Keratinocyte (primary cell): ENCODE measurements at regions not wholly inside any gene's neighbourhood (a gene's known extent, or its start where the extent isn't known, plus 50 kb on each side); places are given as distances from the start of the nearest gene placed in this dataset.

ENCODE experiments used
- DNase-seq: peaks from one replicate; pipeline ENCODE4 v3.0.0-alpha.2; 2011; ENCODE audit warnings: low read depth, missing footprints, low spot score
- FAIRE-seq: peaks from 2 replicates; lab custom pipeline; 2011; peaks lifted over from hg19 to GRCh38; lab: Jason Lieb, UNC
- H2AFZ ChIP-seq: 2 replicates; pipeline ENCODE4 v1.6.0; 2012; ENCODE audit warnings: low read length, control low read depth, inconsistent platforms; ENCODE audit not compliant: control insufficient read depth
- H3K27ac ChIP-seq: 2 replicates; pipeline ENCODE4 v1.5.1; 2011; ENCODE audit warnings: low read length; ENCODE audit not compliant: control insufficient read depth, insufficient read depth
- H3K27me3 ChIP-seq: 3 replicates; pipeline ENCODE4 v1.6.0; 2011; ENCODE audit warnings: low read length; ENCODE audit not compliant: control insufficient read depth, insufficient read depth; ENCODE audit errors: extremely low read depth
- H3K36me3 ChIP-seq, 2 experiments: 2 replicates in 1 of 2; 3 replicates in 1 of 2; pipeline ENCODE4 v1.5.1; 2011; ENCODE audit warnings: low read length in 2 of 2, mild to moderate bottlenecking in 1 of 2; ENCODE audit not compliant: control insufficient read depth in 2 of 2, insufficient read depth in 2 of 2; ENCODE audit errors: extremely low read depth in 1 of 2
- H3K4me1 ChIP-seq: 3 replicates; pipeline ENCODE4 v1.5.1; 2011; ENCODE audit warnings: low read length; ENCODE audit not compliant: control insufficient read depth, insufficient read depth; ENCODE audit errors: extremely low read depth
- H3K4me2 ChIP-seq: 3 replicates; pipeline ENCODE4 v1.6.0; 2011; ENCODE audit warnings: low read depth, low read length; ENCODE audit not compliant: control insufficient read depth, insufficient read depth; ENCODE audit errors: extremely low read depth
- H3K4me3 ChIP-seq, 3 experiments: fragments of 200-600 bp in 1 of 3; sonication (generic) in 1 of 3; 2 replicates in 2 of 3; 3 replicates in 1 of 3; pipeline ENCODE4 v1.5.1; 2011 to 2016; ENCODE audit warnings: low read length in 3 of 3, mild to moderate bottlenecking in 3 of 3, control low read depth in 2 of 3, inconsistent platforms in 1 of 3, low read depth in 1 of 3, mixed read lengths in 1 of 3, mixed run types in 1 of 3, moderate library complexity in 1 of 3; ENCODE audit not compliant: control insufficient read depth in 2 of 3, insufficient read depth in 2 of 3; ENCODE audit errors: extremely low read depth in 1 of 3
- H3K79me2 ChIP-seq: 2 replicates; pipeline ENCODE4 v1.6.0; 2012; ENCODE audit warnings: low read length; ENCODE audit not compliant: control insufficient read depth, insufficient read depth
- H3K9ac ChIP-seq: 3 replicates; pipeline ENCODE4 v1.6.0; 2011; ENCODE audit warnings: low read length; ENCODE audit not compliant: control insufficient read depth, insufficient read depth; ENCODE audit errors: extremely low read depth
- H3K9me1 ChIP-seq: 3 replicates; pipeline ENCODE4 v1.6.0; 2011; ENCODE audit warnings: low read length; ENCODE audit not compliant: control insufficient read depth, insufficient read depth; ENCODE audit errors: extremely low read depth
- H3K9me3 ChIP-seq: 2 replicates; pipeline ENCODE4 v1.5.1; 2012; ENCODE audit warnings: low read depth, low read length; ENCODE audit not compliant: control insufficient read depth
- H4K20me1 ChIP-seq: 3 replicates; pipeline ENCODE4 v1.6.0; 2011; ENCODE audit warnings: low read length; ENCODE audit not compliant: control insufficient read depth, insufficient read depth; ENCODE audit errors: extremely low read depth
- EZH2 ChIP-seq: IDR thresholded peaks from one replicate; pipeline ENCODE4 v1.6.1; 2012; ENCODE audit warnings: inconsistent platforms, mild to moderate bottlenecking, low read length, moderate library complexity
- dilution Hi-C: fragments of 300-500 bp; cut with MboI; formaldehyde crosslinking; loops from one replicate; pipeline ENCODE4 v1.7.0; 2020; ENCODE audit warnings: low sequenced_read_pairs; ENCODE audit not compliant: extremely low pct_ligation_motif_present
- TF ChIP-seq, protein P1 (sequence below), 3 experiments: IDR thresholded peaks in 1 of 3; conservative IDR thresholded peaks in 1 of 3; optimal IDR thresholded peaks in 1 of 3; 2 replicates in 2 of 3; 3 replicates in 1 of 3; pipeline versions ENCODE3 to v1.5.1; 2011; ENCODE audit warnings: low read length in 3 of 3, mild to moderate bottlenecking in 3 of 3, moderate library complexity in 2 of 3, control low read depth in 1 of 3, inconsistent platforms in 1 of 3; ENCODE audit not compliant: insufficient read depth in 2 of 3; ENCODE audit errors: extremely low read depth in 1 of 3

GRCh38 chr6:44022671-44023352 lies 104.4 kb downstream of the MRPL14 start:
- no peak for TF ChIP-seq EZH2
- TF ChIP-seq, protein P1, sequence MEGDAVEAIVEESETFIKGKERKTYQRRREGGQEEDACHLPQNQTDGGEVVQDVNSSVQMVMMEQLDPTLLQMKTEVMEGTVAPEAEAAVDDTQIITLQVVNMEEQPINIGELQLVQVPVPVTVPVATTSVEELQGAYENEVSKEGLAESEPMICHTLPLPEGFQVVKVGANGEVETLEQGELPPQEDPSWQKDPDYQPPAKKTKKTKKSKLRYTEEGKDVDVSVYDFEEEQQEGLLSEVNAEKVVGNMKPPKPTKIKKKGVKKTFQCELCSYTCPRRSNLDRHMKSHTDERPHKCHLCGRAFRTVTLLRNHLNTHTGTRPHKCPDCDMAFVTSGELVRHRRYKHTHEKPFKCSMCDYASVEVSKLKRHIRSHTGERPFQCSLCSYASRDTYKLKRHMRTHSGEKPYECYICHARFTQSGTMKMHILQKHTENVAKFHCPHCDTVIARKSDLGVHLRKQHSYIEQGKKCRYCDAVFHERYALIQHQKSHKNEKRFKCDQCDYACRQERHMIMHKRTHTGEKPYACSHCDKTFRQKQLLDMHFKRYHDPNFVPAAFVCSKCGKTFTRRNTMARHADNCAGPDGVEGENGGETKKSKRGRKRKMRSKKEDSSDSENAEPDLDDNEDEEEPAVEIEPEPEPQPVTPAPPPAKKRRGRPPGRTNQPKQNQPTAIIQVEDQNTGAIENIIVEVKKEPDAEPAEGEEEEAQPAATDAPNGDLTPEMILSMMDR (optimal IDR thresholded peaks at IDR 0.05 in 1 of 3, IDR thresholded peaks at IDR 0.05 in 1 of 3, conservative IDR thresholded peaks at IDR 0.05 in 1 of 3; ENCODE audit: extremely low read depth in 1 of 3, insufficient read depth in 2 of 3, low read length in 3 of 3) = no peak
- no peak for DNase-seq
- no peak overlapping the region for H3K4me3 ChIP-seq
- no peak overlapping the region for H3K9ac ChIP-seq
- dilution Hi-C loops = no loop called here
- no peaks in the 10 kb centered on the region for H3K36me3 ChIP-seq
- H3K9me3 ChIP-seq = no peaks in the 10 kb centered on the region
- H3K4me1 ChIP-seq = peaks cover 13% of the 10 kb centered on the region
- H2AFZ ChIP-seq = no peak overlapping the region
- H3K79me2 ChIP-seq = no peaks in the 10 kb centered on the region
- H4K20me1 ChIP-seq = no peaks in the 10 kb centered on the region
- no peaks in the 10 kb centered on the region for H3K27me3 ChIP-seq
- H3K4me2 ChIP-seq = no peak overlapping the region
- no peaks in the 10 kb centered on the region for H3K9me1 ChIP-seq
- FAIRE-seq = no peak
- H3K27ac ChIP-seq = no peak overlapping the region

DNA sequence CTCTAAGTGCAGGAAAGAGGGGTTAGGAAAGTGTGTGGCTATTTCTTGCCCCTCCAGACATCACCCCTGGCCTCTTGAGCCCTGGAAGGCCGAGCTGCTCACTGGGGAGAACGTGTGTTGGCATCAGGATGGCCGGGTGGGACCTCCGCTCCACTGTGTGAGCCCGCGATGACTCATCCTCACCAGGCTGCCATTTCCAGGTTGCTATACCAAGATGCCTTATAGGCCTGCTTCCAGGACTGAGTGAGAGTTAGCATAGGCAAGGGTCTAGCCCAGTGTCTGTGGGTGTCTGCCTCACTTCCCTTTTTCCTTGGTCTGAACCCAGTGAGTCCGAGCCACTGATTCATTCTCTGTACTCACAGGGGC lies 105.0 kb downstream of the MRPL14 start:
- Histone ChIP-seq H3K4me2 (no peak overlapping the region), H3K27ac (no peak overlapping the region)

More for the DNA sequence above, 105.0 kb downstream of the MRPL14 start:
- Histone ChIP-seq H3K9me3 (no peaks in the 10 kb centered on the region), H3K9ac (no peak overlapping the region), H3K27me3 (no peaks in the 10 kb centered on the region), H3K4me1 (peaks cover 13% of the 10 kb centered on the region), H3K4me3 (no peak overlapping the region), H2AFZ (no peak overlapping the region), H3K36me3 (no peaks in the 10 kb centered on the region), H4K20me1 (no peaks in the 10 kb centered on the region), H3K79me2 (no peaks in the 10 kb centered on the region), H3K9me1 (no peaks in the 10 kb centered on the region)
- FAIRE-seq (no peak), DNase-seq (no peak)
- TF ChIP-seq EZH2 = no peak
- TF ChIP-seq, protein P1 (optimal IDR thresholded peaks at IDR 0.05 in 1 of 3, IDR thresholded peaks at IDR 0.05 in 1 of 3, conservative IDR thresholded peaks at IDR 0.05 in 1 of 3; ENCODE audit: extremely low read depth in 1 of 3, insufficient read depth in 2 of 3, low read length in 3 of 3) = no peak
- dilution Hi-C loops = no loop called here
